Neural cell (in vitro differentiated cells): ENCODE measurements at regions not wholly inside any gene's neighbourhood (a gene's known extent, or its start where the extent isn't known, plus 50 kb on each side); places are given as distances from the start of the nearest gene placed in this dataset.

Experiments used
- CTCF ChIP-seq: fragments of 450-650 bp; IDR thresholded peaks from 2 replicates; pipeline ENCODE4 v1.5.1; 2014; ENCODE audit warnings: antibody characterized with exemption, mild to moderate bottlenecking, moderate library complexity; ENCODE audit not compliant: poor library complexity, severe bottlenecking
- EP300 ChIP-seq: fragments of 450-650 bp; conservative IDR thresholded peaks from 2 replicates; pipeline ENCODE4 v1.6.1; 2014; ENCODE audit warnings: antibody characterized with exemption, mild to moderate bottlenecking, moderate library complexity; ENCODE audit not compliant: poor library complexity, severe bottlenecking
- EZH2 ChIP-seq: fragments of 200-600, 300-800 bp; shearing (Covaris generic), sonication (generic); IDR thresholded peaks from 2 replicates; pipeline ENCODE4 v1.6.1; 2014; ENCODE audit warnings: antibody characterized with exemption, low read length, borderline replicate concordance, mild to moderate bottlenecking; ENCODE audit not compliant: insufficient read depth, poor library complexity, severe bottlenecking
- REST ChIP-seq: IDR thresholded peaks from 2 replicates; pipeline ENCODE4 v1.6.1; 2012; ENCODE audit warnings: borderline replicate concordance
- TAF1 ChIP-seq: IDR thresholded peaks from 2 replicates; pipeline ENCODE4 v1.6.1; 2012; ENCODE audit warnings: low read depth

- TF ChIP-seq CTCF (no peak), EP300 (no peak), REST (no peak), TAF1 (no peak), EZH2 (no peak)
These were observed 92.3 kb downstream of the RFC3 start for GRCh38 chr13:33910255-33910654.
